ENCODE measurements at regions not wholly inside any gene's neighbourhood (a gene's known extent, or its start where the extent isn't known, plus 50 kb on each side); places are given as distances from the start of the nearest gene placed in this dataset.

GRCh38 chr13:71935166-71935840 is 68.3 kb upstream of the DACH1 start:
- H3K27me3 Mint-ChIP-seq (ENCODE audit: low read depth in 3 of 3), result peaks cover 0 to 1% (median 0%) of the 10 kb centered on the region in 3 donors

GRCh38 chr13:71924931-71925330 is 57.9 kb upstream of the DACH1 start:
- intact Hi-C loops (cut with micrococcal nuclease), result no loop called here
- Mint-ChIP-seq H3K27me3 (ENCODE audit: low read depth in 3 of 3) (peaks cover 0 to 3% (median 0%) of the 10 kb centered on the region in 3 donors), H3K9me3 (peaks cover 0 to 7% (median 3%) of the 10 kb centered on the region in 7 donors), H3K4me1 (no peaks in the 10 kb centered on the region), H3K4me3 (no peak overlapping the region), H3K36me3 (no peaks in the 10 kb centered on the region), H3K27ac (no peak overlapping the region)
- H4K20me1 ChIP-seq (ENCODE audit: insufficient read depth, low read length), result no peaks in the 10 kb centered on the region
- H3K4me1 ChIP-seq (ENCODE audit: control insufficient read depth in 1 of 2, insufficient read depth in 2 of 2, low read length in 2 of 2), result no peaks in the 10 kb centered on the region
- no peak for DNase-seq
- WGBS (ENCODE audit: insufficient coverage), result no CpG with 5 or more reads among the region's 2 CpGs
- H3K9ac ChIP-seq (ENCODE audit: insufficient read depth, low read length, poor library complexity, severe bottlenecking), result no peak overlapping the region
- H3K27ac ChIP-seq (ENCODE audit: low read depth in 1 of 2, low read length in 2 of 2), result no peak overlapping the region
- TF ChIP-seq CTCF (IDR thresholded peaks at IDR 0.05), result no peak
- H2AFZ ChIP-seq (ENCODE audit: insufficient read depth, low read depth, low read length, poor library complexity, severe bottlenecking), result no peak overlapping the region
- H3K4me2 ChIP-seq (replicated peaks; ENCODE audit: extremely low read depth, low read length, poor library complexity, severe bottlenecking), result no peak overlapping the region
- H3K27me3 ChIP-seq (ENCODE audit: control insufficient read depth in 2 of 2, insufficient read depth in 2 of 2, low read length in 2 of 2), result no peaks in the 10 kb centered on the region
- no peaks in the 10 kb centered on the region for H3K36me3 ChIP-seq (replicated peaks in 1 of 2; ENCODE audit: control insufficient read depth in 1 of 2, insufficient read depth in 2 of 2, low read length in 2 of 2)
- no peak overlapping the region for H3K4me3 ChIP-seq (replicated peaks in 1 of 3; ENCODE audit: low read depth in 2 of 3, low read length in 3 of 3)
- H3K79me2 ChIP-seq (ENCODE audit: insufficient read depth, low read length), result no peaks in the 10 kb centered on the region
- no peaks in the 10 kb centered on the region for H3K9me3 ChIP-seq (replicated peaks in 1 of 2; ENCODE audit: control insufficient read depth in 1 of 2, insufficient read depth in 1 of 2, low read length in 2 of 2)

More at GRCh38 chr13:71935166-71935840, 68.3 kb upstream of the DACH1 start:
- H2AFZ ChIP-seq (ENCODE audit: insufficient read depth, low read depth, low read length, poor library complexity, severe bottlenecking), result no peak overlapping the region
- H3K4me1 ChIP-seq (ENCODE audit: control insufficient read depth in 1 of 2, insufficient read depth in 2 of 2, low read length in 2 of 2), result peaks cover 0 to 9% of the 10 kb centered on the region in 2 donors
- no peaks in the 10 kb centered on the region for H4K20me1 ChIP-seq (ENCODE audit: insufficient read depth, low read length)
- Mint-ChIP-seq H3K27ac (no peak overlapping the region), H3K4me1 (peaks cover 7% of the 10 kb centered on the region), H3K36me3 (no peaks in the 10 kb centered on the region), H3K9me3 (peaks cover 0 to 9% (median 2%) of the 10 kb centered on the region in 7 donors), H3K4me3 (no peak overlapping the region)
- no CpG with 5 or more reads among the region's 4 CpGs for WGBS (ENCODE audit: insufficient coverage)
- no peak for DNase-seq
- TF ChIP-seq CTCF (IDR thresholded peaks at IDR 0.05), result no peak
- H3K4me2 ChIP-seq (replicated peaks; ENCODE audit: extremely low read depth, low read length, poor library complexity, severe bottlenecking), result no peak overlapping the region
- H3K9ac ChIP-seq (ENCODE audit: insufficient read depth, low read length, poor library complexity, severe bottlenecking), result no peak overlapping the region
- no peaks in the 10 kb centered on the region for H3K79me2 ChIP-seq (ENCODE audit: insufficient read depth, low read length)
- H3K27ac ChIP-seq (ENCODE audit: low read depth in 1 of 2, low read length in 2 of 2), result no peak overlapping the region
- no peaks in the 10 kb centered on the region for H3K9me3 ChIP-seq (replicated peaks in 1 of 2; ENCODE audit: control insufficient read depth in 1 of 2, insufficient read depth in 1 of 2, low read length in 2 of 2)
- H3K36me3 ChIP-seq (replicated peaks in 1 of 2; ENCODE audit: control insufficient read depth in 1 of 2, insufficient read depth in 2 of 2, low read length in 2 of 2), result no peaks in the 10 kb centered on the region
- H3K27me3 ChIP-seq (ENCODE audit: control insufficient read depth in 2 of 2, insufficient read depth in 2 of 2, low read length in 2 of 2), result no peaks in the 10 kb centered on the region
- H3K4me3 ChIP-seq (replicated peaks in 1 of 3; ENCODE audit: low read depth in 2 of 3, low read length in 3 of 3), result no peak overlapping the region
- intact Hi-C loops (cut with micrococcal nuclease), result no loop called here

Measured in CD14-positive monocyte (primary cell).